ENCODE measurements at regions not wholly inside any gene's neighbourhood (a gene's known extent, or its start where the extent isn't known, plus 50 kb on each side); places are given as distances from the start of the nearest gene placed in this dataset.
"Not testable (repeated sequence)": the region's sequence is repeated elsewhere in the genome, so short reads cannot be mapped to it uniquely, and the experiment has no call there.

DNA sequence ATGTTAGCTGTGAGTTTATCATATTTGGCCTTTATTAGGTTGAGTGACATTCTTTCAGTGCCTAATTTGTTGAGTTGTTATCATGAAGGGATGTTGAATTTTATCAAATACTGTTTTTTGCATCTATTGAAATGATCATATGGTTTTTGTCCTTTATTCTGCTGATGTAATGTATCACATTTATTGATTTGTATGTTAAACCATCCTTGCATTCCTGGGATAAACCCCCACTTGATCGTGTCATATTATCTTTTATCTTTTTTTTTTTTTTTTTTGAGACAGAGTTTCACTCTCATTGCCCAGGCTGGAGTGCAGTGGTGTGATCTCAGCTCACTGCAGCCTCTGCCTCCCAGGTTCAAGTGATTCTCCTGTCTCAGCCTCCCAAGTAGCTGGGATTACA, 51.9 kb upstream of the MFGE8 start:
- DNase-seq, result not testable (repeated sequence)

DNA sequence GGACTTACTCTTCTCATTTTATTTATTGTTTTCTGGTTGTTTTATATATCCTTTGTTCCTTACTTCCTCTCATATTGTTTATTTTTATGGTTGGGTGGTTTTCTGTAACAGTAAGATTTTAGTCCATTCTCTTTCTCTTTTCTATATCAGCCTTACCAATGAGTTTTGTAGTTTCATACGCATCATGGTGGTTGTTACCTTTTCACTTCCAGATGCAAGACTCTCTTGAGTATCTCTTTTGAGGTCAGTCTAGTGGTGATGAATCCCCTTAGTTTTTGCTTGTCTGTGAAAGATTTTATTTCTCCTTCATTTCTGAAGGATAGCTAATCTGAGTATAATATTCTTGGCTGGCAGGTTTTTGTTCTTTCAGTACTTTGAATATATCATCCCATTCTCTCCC, 57.1 kb upstream of the MFGE8 start:
- no peak for DNase-seq

DNA sequence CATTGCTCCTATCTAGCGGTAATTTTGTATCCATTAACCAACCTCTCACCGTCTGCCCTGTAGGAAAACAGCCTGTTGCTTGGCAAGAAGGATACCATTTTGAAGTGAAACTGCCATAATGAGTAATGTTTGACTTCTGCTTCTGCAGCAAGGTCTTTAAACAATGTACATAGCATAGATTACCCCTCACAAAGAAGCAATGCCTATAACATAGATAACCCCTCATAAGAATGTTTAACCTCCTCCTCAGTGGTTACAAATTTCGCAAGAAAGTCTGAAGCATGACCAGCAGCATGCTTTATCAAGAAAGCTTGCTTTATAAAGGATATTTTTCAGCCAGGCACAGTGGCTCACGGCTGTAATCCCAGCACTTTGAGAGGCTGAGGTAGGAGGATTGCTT, 61.2 kb upstream of the MFGE8 start:
- DNase-seq, result no peak

DNA sequence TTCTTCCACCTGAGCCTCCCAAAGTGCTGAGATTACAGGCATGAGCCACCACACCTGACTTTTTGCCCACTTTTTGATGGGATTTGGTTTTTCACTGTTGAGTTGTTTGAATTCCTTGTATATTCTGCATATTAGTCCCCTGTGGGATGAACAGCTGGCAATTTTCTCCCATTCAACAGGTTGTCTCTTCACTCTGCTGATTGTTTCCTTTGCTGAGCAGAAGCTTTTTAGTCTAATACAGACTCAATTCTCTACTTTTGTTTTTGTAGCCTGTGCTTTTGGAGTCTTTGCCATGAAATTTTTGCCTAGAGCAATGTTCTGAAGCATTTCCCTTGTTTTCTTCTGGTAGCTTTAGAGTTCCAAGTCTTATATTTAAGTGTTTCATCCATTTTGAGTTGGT, 62.7 kb upstream of the MFGE8 start:
- no peak for DNase-seq

DNA sequence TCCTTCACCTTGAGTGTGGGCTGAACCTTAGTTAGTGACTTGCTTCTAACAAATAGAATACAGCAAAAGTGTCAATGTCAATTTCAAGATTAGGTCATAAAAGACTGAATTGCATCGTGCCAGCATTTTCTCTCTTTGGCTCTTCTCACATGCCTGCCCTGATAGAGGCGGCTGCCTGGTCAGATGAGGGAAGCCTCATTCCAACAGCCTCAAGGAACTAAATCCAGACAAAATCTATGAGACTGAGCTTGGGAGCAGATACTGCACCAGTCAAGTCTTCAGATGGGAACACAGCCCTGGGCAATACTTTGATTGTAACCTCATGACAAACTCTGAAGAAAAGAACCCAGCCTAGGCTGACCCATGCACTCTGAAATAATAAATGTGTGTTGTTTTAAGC, 63.5 kb upstream of the MFGE8 start:
- no peak for DNase-seq

DNA sequence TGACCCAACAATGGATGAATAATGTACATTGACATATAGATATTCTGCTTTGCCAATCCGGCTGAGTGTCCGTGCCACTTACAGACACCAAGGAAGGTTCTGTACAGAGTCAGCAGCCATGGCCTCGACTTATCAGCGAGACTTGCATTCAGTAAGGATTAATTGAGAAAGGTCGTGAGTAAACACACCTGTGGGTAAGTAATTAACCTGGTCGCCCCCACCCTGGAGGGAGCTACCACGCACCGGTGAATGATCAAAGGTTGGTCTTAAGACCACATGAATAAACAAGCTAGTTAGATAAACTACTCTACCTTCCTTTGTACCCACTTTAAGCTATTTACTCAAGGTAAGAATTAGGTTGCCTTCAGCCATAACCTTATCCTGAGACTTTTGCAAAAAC, 66.5 kb upstream of the MFGE8 start:
- DNase-seq, result no peak

DNA sequence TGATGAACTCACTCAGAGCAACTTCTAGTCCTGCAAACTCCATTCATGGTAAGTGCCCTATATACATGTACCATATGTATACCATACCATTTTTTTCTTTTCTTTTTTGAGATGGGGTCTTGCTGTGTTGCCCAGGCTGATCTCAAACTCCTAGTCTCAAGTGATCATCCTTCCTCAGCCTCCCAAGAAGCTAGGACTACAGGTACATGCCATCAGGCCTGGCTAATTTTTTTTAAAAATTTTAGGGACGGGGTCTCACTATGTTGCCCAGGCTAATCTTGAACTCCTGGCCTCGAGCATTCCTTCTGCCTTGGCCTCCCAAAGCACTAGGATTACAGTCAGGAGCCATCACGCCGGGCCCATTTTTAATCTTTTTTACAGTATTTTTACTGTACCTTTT, 67.3 kb upstream of the MFGE8 start:
- DNase-seq, result no peak

DNA sequence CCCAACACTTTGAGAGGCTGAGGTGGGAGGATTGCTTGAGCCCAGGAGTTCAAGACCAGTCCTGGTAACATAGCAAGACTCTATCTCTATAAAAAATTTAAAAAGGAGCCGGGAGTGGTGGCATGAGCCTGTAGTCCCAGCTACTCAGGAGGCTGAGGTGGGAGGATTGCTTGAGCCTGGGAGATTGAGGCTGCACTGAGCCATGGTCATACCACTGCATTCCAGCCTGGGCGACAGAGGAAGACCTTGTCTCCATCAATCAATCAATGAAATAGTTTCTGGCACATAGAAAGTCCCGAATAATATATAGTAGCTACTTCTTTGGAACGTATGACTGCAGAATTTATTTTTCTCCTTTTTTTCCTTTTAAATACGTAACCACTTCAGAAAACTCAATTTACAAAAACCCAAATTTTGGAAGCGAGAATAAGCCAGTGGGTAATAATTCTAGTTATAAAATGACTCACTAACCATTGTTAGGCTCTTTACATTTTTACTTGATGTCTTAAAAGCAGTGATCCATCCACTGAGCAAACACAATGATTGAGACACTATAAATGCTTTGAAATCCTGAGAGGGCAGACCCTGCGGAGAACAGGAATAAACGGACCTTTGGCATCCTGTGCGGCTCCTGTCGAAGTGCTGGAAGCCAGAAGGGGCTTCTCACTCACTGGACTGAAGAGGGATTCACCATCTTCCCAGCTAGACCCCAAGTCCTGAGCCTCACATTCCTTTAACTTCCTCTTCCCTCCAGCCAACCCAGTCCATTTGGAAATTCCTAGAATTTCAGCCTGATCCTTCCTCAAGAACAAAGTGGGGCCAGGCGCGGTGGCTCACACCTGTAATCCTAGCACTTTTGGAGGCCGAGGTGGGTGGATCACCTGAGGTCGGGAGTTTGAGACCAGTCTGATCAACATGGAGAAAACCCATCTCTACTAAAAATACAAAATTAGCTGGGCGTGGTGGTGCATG, 68.4 kb upstream of the MFGE8 start:
- DNase-seq, result no peak

DNA sequence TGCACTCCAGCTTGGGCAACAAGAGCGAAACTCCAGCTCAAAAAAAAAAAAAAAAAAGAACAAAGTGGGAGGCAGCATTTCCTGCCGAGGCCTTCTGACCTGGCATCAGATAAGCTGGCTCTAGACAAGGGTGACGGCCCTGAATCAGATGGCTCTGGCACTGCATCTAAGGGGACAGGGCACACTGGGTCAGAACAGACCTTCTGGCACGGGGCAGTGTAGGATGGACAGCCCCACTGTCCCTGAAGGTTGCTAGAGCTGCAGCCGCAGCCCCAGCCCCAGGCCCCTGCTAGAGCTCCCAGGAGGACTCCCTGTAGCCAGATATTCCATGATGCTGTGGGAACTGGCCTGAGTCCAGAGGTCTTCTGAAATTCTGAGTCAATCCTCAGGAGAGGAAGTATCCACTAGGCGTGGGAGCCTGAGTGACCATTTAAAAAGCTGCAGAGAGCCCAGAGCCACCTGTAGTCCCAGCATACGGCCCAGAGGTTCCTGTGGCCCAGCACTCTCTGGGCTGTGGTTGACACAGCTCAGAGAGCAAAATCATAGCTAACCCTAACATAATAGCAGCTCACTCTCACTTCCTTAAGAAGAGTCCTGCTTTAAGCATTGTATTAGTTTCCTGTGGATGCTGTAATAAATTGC, 69.2 kb upstream of the MFGE8 start:
- no peak for DNase-seq

DNA sequence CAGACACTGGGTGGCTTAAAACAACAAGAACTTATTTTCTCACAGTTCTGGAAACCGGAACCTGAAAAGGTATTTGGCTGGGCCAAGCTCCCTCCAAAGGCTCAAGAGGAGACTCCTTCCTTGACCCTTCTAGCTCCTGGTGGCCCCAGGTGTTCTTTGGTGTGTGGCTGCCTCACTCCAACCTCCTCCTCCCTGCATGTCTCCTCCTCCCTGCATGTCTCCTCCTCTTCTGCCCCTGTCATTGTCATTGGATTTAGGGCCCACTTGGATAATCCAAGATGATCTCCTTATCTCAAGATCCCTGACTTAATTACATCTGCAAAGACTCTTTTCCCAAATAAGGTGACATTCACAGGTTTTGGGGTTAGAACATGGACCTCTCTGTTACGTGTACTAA, 69.8 kb upstream of the MFGE8 start:
- no peak for DNase-seq

DNA sequence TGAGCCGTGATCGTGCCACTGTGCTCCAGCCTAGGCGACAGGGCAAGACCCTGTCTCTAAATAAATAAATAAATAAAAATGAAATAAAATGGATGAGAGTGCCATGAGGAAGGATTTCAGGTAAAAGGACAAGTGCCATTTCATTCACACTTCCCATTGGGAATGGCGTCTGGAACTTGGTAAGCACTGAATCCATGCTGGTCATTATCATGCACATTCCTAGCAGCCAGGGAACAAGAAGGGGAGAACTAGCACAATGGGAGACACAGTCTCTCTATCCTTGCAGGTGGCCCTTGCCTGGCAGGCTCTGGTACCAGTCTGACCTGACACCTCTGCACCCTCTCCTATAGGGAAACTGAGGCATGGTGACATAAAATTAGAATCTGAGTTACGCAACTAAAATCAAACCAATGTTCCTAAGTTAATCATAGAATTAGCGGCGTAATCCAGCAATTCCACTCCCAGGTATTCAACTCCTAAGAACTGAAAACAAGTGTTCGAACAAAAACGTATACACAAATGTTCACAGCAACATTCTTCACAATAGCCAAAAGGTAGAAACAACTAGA, 70.8 kb upstream of the MFGE8 start:
- DNase-seq, result no peak

DNA sequence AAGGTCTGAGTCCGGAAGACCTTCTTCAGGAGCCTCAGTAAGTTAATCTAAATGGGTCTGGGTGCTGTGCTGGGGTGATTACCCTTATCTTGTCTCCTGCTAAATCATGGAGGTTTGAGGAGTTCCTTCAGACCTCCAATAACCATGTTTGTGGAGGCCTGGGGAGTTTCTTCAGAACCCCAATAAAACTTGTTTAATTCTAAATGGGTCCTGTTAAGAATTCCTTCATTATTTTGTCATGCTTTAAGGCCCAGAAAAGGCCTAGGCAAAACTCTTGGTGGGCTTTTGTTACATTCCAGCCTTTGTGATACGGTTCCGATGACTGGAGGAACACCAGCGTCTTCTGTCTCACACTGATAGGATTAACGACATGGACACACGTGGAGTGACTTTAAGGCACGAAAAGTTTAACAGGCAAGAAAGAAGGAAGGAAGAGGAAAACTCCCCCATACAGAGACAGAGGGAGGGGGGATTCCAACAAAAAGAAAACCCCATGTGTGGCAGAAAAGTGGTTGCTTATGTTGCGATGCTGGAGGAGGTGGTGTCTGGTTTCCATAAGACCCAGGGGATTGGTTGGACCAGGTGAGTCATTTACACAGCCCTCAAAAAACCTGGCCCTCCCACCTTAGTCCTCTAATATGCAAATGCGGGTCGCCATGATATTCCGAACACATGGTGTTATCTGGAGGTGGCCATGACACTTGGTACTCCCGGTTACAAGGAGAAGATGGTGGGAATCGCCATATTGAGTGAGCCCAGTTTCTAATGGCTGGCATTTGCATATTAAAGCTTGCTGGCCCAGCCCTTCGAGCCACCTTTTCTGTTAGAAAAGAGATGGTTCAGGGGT, 72.6 kb upstream of the MFGE8 start:
- DNase-seq, result no peak

DNA sequence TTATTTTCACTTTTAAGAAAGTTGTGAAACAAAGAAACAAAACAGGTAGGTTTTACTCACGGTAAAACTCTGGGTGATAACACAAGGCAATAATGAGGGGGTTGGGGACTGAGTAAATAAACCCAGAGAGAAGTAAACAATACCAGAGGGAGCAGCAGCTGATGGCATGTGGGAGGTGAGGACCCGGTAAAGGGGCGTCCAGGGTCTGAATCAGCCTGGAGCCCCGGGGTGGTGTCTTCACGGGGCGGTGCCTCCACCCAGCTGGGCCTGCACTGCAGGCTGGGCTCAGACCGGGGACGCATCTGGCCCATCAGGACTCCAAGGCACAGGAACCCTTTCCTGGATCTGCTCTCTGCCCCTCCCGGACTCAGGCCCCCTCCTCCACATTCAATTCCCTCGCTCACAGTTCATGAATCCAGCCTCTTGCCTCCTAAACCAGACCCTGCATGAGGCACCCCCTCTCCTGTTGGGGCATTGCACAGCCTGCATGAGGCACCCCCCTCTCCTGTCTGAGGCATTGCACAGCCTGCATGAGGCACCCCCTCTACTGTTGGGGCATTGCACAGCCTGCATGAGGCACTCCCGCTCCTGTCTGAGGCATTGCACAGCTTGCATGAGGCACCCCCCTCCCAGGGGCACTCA, 73.9 kb upstream of the MFGE8 start:
- no peak for DNase-seq

DNA sequence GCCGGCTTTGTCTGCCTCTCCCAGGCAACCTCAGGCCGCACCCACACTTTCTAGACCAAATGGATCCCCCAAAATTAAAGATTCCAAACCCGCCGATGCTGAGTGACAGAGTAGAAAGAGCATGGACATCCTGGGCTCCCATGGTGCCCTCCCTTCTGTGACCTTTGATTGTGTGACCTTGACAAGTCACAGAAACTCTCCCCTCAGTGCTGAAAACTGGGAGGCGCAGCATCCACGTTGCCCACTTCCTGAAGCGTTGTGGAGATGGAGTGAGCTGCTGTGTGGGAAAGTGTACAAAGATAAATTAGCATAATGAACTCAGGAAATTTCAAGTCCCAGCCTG, 74.4 kb upstream of the MFGE8 start:
- DNase-seq, result no peak

DNA sequence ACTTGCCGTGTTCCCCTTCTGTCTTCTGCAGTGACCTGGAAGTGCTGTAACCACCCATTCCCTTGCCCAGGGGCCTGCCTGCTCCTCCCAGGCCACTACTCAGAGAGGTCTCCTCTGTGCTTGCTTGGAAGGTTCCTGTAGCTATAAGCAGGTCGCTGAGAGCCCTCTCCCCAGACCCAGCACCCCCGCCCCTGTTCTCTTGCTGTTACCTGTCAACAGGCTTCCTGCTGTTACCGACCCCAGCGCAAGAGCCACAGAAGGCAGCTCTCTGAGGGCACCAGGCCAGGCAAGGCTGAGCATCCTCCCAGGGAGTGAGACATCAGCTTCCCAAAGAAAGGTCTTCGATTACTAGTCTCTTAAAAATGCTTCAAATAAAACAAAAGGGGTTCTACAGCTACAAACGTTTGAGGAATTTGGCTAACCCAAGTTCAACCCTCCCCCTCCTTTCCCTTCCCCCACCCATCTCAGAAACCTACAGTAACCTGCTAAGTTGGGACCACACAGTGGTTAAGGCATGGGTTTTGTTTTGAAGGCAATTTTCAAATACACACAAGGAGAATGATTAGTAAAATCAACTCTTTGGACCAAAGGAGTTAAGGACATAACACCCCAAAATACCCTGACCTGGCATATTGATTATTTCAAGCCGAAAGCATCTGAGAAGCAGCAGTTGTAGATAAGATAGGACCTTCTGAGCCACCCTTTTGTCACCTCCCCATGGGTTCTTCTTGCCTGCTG, 74.9 kb upstream of the MFGE8 start:
- DNase-seq, result no peak

DNA sequence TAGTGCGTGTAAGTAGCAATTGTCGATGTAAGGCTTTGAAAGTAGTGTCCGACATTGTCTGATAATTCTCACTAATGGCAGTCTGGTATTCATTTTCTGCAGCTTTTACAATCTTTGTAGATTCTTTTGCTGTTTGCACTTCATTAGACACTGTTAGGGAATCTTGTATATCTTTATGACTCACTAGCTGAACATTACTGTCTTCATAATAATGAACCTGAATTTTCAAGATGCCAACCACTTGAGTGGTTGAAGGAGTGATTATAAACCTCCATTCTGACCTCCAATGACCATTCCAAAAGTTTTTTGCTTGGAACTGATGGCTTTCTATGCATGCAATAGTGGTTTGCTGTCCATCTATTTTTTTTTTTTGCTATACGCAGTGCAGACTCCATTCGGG, 76.4 kb upstream of the MFGE8 start:
- DNase-seq, result no peak

DNA sequence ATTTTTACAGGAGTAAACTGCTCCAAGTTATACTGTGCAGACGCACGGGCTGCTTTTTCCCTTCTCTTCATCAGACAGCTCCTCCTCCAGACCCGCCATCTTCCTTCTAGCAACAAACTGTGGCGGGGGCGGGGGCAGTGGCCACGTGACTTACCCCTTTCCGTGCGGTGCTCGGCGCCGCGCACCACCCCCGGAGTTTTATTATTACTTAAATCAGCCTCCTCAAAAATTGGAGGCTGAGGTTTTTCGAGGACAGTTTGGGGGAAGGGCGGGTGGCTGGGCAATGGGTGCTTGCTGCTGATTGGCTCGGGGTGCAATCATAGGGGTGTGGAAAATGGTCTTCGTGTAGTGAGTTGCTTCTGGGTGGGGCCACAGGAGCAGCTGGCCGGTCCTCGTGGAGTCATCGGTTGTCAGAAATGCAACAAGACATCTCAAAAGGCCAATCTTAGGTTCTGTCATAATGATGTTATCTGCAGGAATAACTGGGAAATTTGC, 77.1 kb upstream of the MFGE8 start:
- no peak for DNase-seq

DNA sequence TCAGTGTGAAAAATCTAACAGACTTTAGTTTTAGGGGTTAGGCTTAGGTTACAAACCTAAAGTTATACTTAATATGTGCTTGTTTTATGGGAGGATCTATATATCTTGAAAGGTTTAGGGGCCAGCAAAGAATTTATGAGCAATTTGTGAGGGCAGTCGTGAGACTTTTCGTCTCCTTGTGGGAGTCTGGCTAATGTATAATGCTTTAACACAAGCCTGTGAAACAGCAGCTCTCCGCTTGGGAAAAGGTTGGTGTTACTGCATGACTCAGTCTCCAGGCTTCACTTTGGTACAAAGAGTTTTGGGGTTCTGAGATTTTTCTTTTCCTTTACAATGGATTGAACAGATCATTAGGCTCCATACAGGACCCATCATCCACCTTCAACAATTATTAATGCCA, 79.0 kb upstream of the MFGE8 start:
- DNase-seq, result no peak

DNA sequence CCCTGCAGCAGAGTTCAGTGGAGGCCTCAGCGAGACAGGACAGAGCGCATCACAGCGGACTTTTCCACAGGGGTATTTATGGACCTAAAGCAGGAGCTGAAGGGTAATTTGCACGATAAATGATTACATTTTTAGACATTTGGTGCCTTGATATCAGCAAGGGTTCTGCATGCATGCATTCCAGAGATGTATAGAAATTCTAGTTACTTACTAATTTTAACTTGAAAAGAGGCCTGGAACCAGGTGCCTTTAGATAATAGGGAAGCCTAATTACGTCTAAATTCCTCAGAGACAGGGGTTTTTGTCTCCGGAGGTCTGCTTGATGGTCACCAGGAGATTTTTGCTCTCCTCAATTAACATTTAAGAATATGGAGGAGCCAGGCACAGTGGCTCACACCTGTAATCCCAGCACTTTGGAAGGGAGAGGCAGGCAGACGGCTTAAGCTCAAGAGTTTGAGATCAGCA, 79.8 kb upstream of the MFGE8 start:
- DNase-seq, result no peak

DNA sequence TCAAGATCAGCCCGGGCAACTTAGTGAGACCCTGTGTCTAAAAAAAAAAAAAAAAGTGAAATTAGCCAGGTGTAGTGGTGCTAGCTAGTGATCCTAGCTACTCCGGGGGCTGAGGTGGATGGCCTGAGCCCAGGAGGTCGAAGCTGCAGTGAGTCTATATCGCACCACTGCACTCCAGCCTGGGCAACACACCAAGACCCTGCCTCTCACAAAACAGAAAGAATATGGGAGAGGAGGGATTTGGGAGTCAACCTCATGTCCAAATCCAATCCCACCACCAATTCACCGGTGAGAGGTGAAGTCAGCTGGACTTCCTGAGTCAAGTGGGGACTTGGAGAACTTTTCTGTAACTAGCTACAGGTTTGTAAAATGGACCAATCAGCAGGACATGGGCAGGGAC, 80.5 kb upstream of the MFGE8 start:
- no peak for DNase-seq

DNA sequence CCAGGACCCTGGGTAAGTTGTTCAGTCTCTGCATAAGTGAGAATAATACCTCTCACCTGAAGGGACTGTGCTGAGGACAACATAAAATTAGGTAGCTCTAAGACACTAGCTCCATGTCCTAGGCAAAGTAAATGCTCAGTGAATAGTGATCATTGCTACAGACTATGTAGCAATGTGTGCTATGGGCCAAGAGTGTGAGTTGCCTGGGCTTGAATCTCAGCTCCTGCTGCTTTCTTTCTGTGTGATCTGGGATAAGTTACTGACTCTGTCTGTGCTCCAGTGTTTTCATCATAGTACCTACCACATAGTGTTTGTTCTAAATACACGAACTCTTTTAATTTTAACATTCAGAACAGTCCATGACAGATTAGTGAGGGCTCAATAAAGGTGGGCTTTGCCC, 81.1 kb upstream of the MFGE8 start:
- DNase-seq, result no peak

All from left kidney (tissue), 1 donor.